ENCODE measurements at regions not wholly inside any gene's neighbourhood (a gene's known extent, or its start where the extent isn't known, plus 50 kb on each side); places are given as distances from the start of the nearest gene placed in this dataset.

GRCh38 chr3:159062734-159063410, 261.0 kb downstream of the MFSD1 start:
- POLR2A ChIA-PET: no interaction called here
- no peaks in the 10 kb centered on the region for H3K4me1 Mint-ChIP-seq (ENCODE audit: low read depth)

DNA sequence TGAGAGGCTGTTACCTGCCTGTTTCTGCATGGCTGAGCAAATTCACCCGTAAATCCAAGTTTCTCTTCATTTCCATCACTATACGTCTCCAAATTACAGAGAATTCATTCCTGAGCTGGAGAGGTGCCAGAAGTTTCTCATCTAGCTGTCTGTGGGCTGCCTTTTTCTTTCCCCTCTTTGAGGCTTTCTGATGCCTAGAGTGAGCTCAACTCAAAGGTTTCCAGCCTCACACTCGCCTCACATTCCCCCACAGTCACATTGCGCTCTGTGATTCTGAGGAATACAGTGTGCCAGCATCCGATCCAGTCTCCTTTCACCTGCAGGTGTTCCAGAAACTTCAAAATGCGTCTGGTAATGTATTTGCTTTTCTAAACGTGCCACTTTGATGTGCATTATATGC, 267.2 kb downstream of the MFSD1 start, which contains the start of gene IQCJ:
Gene IQCJ, plus strand, starts transcription at position 229 of the 400 bp plus-strand sequence.
- no peaks in the 10 kb centered on the region for H3K4me1 Mint-ChIP-seq (ENCODE audit: low read depth)
- H3K27ac Mint-ChIP-seq: no peak within 1 kb of the TSS
- intact Hi-C loops (cut with micrococcal nuclease): no loop called here
- no peaks in the 10 kb centered on the region for H3K9me3 Mint-ChIP-seq
- CTCF ChIA-PET: no interaction called here
- DNase-seq (no peak), ATAC-seq (no peak)
- no peaks in the 10 kb centered on the region for H3K27me3 Mint-ChIP-seq
- no peaks in the 10 kb centered on the region for H3K36me3 Mint-ChIP-seq (ENCODE audit: low read depth)
- POLR2A ChIA-PET: no interaction called here
- H3K4me3 Mint-ChIP-seq: no peak within 1 kb of the TSS
- TF ChIP-seq CTCF (IDR thresholded peaks at IDR 0.05): no peak

More at GRCh38 chr3:159062734-159063410, 261.0 kb downstream of the MFSD1 start:
- no peaks in the 10 kb centered on the region for H3K36me3 Mint-ChIP-seq (ENCODE audit: low read depth)
- H3K27me3 Mint-ChIP-seq: no peaks in the 10 kb centered on the region
- H3K4me3 Mint-ChIP-seq: no peak overlapping the region
- no peaks in the 10 kb centered on the region for H3K9me3 Mint-ChIP-seq
- ATAC-seq (no peak), DNase-seq (no peak)
- CTCF ChIA-PET: no interaction called here
- intact Hi-C loops (cut with micrococcal nuclease): no loop called here
- TF ChIP-seq CTCF (IDR thresholded peaks at IDR 0.05): no peak
- no peak overlapping the region for H3K27ac Mint-ChIP-seq

GRCh38 chr3:159069866-159070425, 268.1 kb downstream of the MFSD1 start:
- POLR2A ChIA-PET: no interaction called here
- DNase-seq (no peak), ATAC-seq (no peak)

DNA sequence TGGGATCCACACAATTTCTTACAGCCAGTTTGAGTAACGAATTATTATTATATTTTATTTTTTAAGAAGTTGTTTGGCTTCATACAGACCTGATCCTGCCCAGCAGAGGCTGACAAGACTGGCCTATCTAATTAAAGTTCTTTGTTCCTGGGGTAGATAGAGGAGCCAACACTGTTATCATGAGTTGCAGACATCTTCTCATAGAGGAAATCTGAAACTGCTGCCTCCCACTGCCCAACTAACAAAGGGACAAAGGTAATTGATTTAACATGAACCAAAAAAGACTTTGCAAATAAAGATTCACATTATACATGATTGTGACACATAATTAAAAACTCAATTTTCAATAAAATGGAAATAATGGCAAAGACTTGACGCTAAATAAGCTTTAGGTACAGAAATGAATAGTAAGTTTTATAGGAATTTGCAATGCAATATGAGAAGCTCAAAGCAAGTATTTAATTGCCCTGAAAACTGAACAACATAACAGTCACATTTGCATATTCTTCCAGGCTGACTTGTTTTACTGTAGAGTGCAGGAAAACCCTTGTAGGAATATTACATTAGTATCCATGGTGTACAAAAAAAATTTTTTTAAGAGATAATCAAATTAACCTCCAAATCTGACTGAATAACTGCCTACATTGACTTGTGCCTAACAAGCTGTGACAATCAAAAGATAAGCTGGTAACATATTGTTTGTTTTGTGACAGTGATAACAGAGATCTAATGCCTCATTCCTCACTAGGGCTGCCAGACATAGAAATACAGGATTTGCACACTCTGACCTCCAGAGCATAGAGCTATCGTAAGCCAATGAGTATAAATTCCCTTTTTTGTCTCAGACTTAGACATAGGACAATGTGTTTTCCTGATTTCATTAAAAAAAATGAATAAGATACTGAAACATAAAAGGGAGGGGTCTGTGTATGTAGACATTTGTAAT, 273.2 kb downstream of the MFSD1 start:
- H3K36me3 Mint-ChIP-seq (ENCODE audit: low read depth): no peaks in the 10 kb centered on the region
- intact Hi-C loops (cut with micrococcal nuclease): no loop called here
- no peak overlapping the region for H3K27ac Mint-ChIP-seq
- H3K4me1 Mint-ChIP-seq (ENCODE audit: low read depth): no peaks in the 10 kb centered on the region
- no peak overlapping the region for H3K4me3 Mint-ChIP-seq
- TF ChIP-seq CTCF (IDR thresholded peaks at IDR 0.05): no peak
- H3K27me3 Mint-ChIP-seq: no peaks in the 10 kb centered on the region
- ChIA-PET CTCF (no interaction called here), POLR2A (no interaction called here)
- no peak for DNase-seq
- ATAC-seq: no peak
- H3K9me3 Mint-ChIP-seq: no peaks in the 10 kb centered on the region

More at GRCh38 chr3:159069866-159070425, 268.1 kb downstream of the MFSD1 start:
- no peak overlapping the region for H3K4me3 Mint-ChIP-seq
- intact Hi-C loops (cut with micrococcal nuclease): no loop called here
- CTCF ChIA-PET: no interaction called here
- no peaks in the 10 kb centered on the region for H3K36me3 Mint-ChIP-seq (ENCODE audit: low read depth)
- H3K4me1 Mint-ChIP-seq (ENCODE audit: low read depth): no peaks in the 10 kb centered on the region
- no peak overlapping the region for H3K27ac Mint-ChIP-seq
- TF ChIP-seq CTCF (IDR thresholded peaks at IDR 0.05): no peak
- H3K9me3 Mint-ChIP-seq: no peaks in the 10 kb centered on the region
- no peaks in the 10 kb centered on the region for H3K27me3 Mint-ChIP-seq

GRCh38 chr3:159077860-159078259, 276.0 kb downstream of the MFSD1 start:
- Mint-ChIP-seq H3K36me3 (ENCODE audit: low read depth) (no peaks in the 10 kb centered on the region), H3K4me3 (no peak overlapping the region), H3K27ac (no peak overlapping the region), H3K27me3 (no peaks in the 10 kb centered on the region), H3K9me3 (no peaks in the 10 kb centered on the region), H3K4me1 (ENCODE audit: low read depth) (no peaks in the 10 kb centered on the region)
- ChIA-PET POLR2A (no interaction called here), CTCF (no interaction called here)
- ATAC-seq: no peak
- no peak for TF ChIP-seq CTCF (IDR thresholded peaks at IDR 0.05)
- intact Hi-C loops (cut with micrococcal nuclease): no loop called here
- DNase-seq: no peak
